Spleen (tissue), 7 donors: ENCODE measurements at regions not wholly inside any gene's neighbourhood (a gene's known extent, or its start where the extent isn't known, plus 50 kb on each side); places are given as distances from the start of the nearest gene placed in this dataset.

Experiments
- CTCF ChIP-seq, 11 experiments: fragments of 200-600 bp in 7 of 11; fragments of 450-650 bp in 4 of 11; sonication (generic) in 4 of 11; IDR thresholded peaks in 8 of 11; conservative IDR thresholded peaks in 3 of 11; 1 replicate in 7 of 11; 2 replicates in 4 of 11; pipeline versions ENCODE4 v1.4.0 to v1.8.0; 2016 to 2021; ENCODE audit warnings: antibody characterized with exemption in 11 of 11, inconsistent platforms in 4 of 11, mild to moderate bottlenecking in 1 of 11
- POLR2A ChIP-seq, 3 donors: fragments of 450-650 bp; IDR thresholded peaks; one replicate each; pipeline ENCODE4 v1.5.1; 2017; ENCODE audit warnings: antibody characterized with exemption in 3 of 3, mild to moderate bottlenecking in 1 of 3
- donor health status: DM: no; HTN: no; CAD: no; lungs with moderate emphysema.
- donor health status: DM: no; HTN: no; CAD: no.
- donor health status: DM: no; HTN: no; CAD: no.

DNA sequence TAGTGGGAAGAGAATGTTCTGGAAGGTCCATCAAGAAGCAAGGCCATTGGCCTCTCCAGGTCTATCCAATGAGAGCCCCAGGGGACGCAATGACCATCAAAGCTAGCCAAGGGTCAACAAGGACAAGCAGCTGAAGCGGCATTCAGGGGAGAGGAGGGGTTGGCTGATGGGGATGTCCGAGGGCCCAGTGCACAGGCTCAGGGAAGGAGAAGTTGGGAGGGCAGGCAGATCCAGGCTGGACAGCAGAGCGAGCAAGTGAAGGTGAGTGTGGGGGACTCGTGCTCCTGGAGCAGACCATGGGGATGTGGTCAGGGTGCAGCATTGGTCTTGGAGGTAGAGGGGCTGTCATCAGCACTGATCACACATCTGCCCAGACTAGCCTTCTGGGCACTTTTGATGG lies 275.4 kb upstream of the TCERG1L start:
- no peak for TF ChIP-seq CTCF (IDR thresholded peaks at IDR 0.05 in 8 of 11, conservative IDR thresholded peaks at IDR 0.05 in 3 of 11)
- TF ChIP-seq POLR2A (IDR thresholded peaks at IDR 0.05): no peak
